Activated T-cell treated with anti-CD3 and anti-CD28 coated beads, Interleukin-2, amount 50 U/mL, for 1 hour (primary cell): ENCODE measurements at regions not wholly inside any gene's neighbourhood (a gene's known extent, or its start where the extent isn't known, plus 50 kb on each side); places are given as distances from the start of the nearest gene placed in this dataset.

ENCODE experiments used
- DNase-seq: peaks from one replicate; pipeline ENCODE4 v3.0.0-alpha.2; 2020

DNA sequence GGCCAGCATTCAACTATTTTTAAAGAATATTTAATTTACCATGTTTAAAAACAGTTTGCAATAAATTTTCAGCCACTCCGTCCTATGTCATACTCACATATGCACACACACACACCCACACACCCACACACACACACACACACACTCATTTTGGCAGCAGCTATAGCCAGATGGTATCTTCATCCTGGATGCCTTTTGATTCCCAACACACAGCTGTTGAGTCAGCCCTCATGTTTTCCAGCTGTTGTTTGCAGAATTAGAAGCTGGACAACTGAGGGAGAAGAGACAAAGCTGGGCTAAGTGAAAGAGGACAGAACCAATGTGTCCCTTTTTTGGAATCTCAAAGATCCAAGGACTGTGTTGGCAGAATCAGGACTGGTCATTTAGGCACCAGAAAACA, 80.0 kb upstream of the EGLN3 start:
- no peak for DNase-seq

DNA sequence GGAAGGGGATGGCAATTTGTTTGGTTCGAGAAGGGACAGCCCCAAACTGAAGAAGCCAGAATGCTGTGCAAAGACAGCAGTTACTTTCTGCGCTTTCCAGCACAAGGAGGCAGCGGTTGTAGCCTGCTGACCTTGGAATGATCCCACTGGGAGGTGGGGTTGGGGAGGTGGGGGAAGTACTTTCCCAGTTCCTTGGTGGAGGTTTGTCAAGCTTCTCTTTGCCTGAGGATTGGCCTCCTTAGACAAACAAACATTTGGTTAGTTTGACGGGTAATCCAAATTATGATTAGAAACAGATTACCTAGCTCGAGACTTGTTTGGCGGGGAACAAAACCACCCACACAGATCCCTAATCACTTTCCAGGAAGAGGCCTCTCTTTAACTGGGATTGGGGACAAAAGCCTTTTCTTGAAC, 79.1 kb upstream of the EGLN3 start:
- no peak for DNase-seq

DNA sequence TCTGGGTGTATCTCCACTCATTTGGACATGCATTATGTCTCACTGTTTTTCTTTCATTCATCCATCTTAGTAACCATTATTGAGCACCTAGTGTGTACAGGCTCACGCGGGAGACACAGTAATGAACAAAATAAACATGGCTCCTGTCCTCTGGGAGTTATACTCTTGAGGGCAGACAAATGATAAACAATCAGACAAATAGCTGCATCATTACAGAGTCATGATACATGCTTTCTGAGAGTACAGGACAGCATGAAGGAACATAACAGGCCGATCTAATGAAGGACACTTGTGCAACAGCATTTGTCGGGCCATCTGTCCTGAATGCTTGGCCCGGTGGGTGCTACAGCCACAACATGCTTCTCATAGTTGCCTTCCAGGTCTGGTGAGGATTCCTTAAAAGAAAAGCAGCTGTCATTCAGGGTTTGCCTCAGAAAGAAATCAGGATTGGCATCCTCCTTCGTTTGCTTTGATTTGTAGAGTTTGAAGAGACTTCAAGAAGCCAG, 77.2 kb upstream of the EGLN3 start:
- DNase-seq, result no peak

DNA sequence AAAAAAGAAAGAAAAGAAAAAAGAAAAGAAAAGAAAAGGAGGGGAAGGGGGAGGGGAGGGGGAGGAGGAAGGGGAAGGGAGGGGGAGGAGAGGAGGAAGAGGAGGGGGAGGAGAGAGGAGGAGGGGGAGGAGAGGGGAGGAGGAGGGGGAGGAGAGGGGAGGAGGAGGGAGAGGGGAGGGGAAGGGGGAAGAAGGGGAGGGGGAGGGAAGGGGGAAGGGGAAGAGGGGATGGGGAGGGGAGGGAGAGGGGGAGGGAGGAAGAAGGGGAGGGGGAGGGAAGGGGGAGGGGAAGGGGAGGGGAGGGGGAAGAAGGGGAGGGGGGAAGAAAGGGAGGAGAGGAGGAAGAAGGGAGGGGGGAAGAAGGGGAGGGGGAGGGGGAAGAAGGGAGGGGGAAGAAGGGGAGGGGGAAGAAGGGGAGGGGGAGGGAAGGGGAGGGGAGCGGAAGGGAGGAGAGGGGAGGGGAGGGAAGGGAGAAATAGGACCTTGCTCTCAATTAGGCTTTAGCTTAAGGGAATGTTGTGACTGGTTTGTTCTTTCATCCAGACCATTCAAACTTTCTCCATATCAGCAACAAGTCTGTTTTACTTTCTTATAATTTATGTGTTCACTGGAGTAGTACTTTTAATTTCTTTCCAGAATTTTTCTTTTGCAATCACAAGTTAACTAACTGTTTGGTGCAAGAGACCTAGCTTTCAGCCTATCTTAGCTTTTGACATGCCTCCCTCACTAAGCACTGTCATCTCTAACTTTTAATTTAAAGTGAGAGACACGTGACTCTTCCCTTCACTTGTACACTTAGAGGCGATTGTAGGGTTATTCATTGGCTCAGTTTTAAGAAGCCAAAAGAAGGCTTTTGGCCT, 76.5 kb upstream of the EGLN3 start:
- no peak for DNase-seq

DNA sequence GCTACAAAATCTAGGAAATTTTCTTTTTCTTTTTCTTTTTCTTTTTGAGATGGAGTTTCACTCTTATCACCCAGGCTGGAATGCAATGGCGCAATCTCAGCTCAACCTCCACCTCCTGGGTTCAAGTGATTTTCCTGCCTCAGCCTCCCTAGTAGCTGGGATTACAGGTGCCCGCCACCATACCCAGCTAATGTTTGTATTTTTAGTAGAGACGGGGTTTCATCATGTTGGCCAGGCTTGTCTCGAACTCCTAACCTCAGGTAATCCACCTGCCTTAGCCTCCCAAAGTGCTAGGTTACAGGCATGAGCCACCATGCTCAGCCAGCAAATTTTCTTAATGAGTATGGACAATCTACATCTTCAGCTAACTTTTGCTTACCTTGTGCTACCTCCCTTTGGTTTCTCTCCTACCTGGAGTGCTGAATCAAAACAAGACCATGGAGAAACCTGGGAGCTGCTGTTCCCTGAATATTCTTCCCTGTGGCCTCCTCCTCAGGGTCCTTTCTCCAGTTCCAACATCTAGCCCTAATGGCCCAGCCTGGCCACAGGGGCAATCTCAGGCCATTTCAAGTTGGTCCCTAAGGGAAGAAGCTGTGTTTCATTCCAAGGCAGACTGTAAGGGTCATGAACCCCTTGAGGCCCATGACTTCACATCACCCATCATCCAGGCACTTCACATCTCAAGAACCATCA, 74.6 kb upstream of the EGLN3 start:
- DNase-seq, result no peak

DNA sequence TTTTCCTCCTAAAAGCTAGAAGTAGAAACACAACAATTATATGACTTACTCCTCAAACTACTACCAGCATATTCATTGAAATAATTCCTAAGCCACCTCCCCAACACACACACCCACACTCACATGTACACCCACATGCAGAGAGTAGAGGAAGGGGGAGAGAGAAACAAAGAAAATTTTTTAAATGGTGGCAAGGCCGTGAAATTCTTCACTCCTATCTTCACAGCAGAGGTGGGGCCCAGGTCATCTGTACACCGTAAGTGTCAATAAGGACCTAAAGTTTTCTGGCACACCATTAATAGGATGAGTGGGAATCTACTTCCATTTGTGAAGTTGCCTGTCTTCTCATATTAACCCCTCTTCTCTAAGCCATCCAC, 73.9 kb upstream of the EGLN3 start:
- no peak for DNase-seq

DNA sequence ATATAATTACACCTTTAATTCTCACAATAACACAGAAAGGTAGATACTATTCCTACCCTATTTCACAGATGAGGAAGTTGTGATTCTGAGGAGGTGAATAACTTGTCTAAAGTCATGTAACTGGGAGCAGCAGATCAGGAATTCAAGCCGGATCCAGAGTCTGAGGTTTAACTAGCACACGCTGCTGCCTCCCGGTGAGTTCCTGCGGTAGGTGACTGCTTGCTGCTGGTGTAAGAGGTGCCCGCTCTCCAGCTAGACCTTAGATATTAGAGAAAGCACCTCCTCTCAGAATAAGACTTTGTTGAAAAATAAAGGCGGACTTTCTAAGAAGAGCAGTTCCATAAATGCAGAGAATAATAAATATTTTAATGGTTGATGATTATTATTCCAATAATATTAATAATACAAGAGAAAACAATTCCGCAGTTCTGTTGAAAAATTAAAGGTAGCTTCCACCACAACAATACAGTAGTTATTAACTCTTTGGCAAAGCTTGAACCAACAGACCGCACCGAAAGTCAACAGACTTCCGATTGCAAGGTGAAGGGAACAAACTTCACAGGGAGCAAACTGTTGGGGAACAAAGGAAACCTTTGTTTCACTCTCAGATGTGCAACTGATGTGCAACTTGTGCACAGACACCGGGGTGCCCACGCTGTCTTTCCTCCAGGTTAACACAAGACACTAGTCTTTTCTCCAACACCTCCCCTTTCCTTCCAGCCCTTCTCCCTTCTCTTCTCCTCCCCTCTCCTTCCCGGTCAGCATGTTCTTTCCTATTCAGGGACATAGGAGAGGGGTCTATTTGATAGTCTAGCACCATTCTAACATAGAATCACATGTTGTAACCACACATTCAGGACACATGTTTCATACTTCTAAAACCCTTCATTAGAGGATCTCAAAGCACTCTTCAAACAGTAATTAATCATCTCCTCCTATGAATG, 73.2 kb upstream of the EGLN3 start:
- no peak for DNase-seq

DNA sequence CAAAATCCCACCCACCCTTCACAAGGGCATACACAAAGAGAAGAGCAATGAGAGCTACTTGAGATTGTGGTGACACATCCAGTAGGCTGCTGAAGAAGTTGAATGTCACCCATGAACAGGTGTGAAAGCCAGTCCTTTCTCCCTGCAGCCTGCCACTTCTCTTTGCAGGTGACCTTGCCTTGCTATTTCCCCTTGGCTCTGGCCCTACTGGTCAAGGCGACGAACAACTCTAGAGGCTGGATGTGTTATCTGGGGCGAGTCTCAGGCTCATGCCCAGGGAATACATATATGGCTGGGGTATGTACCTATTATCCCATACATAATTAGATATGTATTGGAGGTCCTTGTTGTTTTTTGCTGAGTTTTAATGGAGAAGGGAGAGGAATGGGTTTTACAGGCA, 70.2 kb upstream of the EGLN3 start:
- no peak for DNase-seq

DNA sequence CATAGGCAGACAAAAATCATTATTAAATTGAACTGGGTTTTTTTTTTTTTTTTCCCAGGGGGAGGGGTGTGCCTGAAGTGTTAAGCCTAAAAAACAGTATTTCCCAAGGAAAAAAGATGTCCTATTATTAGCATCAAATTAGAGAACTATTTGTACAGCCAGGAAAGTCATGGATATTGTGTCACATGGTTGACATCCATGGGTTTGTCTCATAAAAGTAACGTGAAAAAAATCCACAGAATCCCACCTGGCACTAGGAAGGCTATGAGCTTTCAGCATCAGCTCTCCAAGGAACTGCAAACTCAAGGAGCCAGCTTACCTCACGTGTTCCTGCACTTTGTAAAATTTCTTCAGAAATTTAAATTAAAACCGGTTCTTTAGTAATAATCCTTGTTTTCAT, 69.1 kb upstream of the EGLN3 start:
- DNase-seq, result no peak

DNA sequence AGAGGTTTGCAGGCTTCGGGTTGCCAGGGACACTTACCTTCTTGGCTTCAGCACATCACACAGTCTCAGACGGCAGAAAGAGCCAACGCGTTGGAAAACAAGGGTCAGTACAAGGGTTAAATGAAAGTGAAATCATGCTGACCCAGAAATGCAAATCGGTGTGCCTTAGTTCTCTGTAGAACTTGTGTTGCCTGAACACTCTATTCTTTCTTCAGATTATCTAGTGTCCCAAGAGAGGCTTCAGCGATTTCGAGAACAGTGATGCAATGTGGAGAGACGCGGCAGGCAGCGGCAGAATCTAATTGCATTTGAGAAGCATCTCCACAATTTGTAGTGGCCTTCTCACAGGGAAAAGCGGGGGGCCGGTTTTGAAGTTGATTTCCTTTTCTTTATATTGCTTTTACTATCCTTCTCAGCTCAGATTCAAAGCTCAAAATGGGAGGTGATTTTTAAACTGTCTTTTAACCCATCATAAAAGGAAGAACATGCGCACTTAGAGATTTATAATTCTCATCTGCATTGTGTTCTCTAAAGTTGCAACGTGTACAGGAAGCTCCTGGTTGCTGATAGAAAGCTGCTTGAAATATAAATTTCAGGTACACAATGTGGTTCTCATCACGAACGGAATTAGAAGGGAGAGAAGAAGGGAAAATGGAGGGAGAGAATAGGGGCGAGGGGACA, 67.8 kb upstream of the EGLN3 start:
- DNase-seq, result no peak

DNA sequence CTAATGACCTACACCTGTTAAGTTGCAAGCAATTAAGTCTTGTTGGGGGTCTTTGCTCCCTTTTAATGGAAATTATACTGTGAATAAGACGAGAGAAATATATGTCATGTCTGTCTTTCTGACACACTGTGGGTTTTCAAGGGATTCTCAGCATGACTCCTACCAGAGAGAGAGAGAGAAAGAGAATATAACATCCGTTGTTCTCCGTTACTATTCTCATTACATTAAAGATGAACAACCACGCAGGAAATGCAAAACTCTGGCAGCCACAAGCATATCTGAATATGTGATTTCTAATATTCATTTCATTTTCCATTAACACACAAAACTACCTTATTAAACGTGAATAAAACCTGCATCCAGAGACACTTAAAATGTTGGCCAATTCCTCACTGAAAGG, 67.3 kb upstream of the EGLN3 start:
- no peak for DNase-seq

DNA sequence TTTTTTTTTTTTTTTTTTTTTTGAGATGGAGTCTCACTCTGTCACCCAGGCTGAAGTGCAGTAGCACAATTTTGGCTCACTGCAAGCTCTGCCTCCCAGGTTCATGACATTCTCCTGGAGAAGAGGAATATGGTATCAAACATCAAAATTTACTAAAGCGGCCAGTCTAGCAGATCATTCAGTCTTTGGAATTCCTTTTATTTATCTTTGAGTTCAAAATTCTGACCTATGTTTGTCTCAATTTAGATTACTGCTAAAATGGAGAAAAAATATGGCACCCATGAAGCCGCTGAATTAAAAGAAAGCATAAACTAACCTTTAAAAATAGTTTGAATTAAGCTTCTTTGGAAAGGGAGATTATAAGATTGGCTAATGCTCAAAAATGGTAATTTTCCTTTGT, 64.5 kb upstream of the EGLN3 start:
- no peak for DNase-seq

DNA sequence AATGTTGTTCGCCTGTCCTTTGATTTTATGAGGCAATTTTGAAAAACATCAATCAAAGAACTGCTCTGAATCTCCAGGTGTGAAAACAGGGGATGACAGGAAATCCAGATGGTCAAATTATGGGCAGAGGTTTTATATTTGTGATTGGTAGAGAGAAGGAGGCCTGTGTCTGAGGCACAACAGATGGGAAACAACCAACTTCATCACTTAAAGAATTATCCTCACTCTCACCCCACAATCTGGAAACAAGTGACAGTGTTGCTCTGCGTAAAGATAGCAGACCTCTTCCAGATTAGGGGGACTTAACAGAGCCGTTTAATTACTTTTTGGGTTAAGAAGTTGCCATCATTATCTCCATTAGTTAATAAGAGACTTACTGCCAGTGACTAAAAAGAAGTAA, 64.1 kb upstream of the EGLN3 start:
- no peak for DNase-seq

DNA sequence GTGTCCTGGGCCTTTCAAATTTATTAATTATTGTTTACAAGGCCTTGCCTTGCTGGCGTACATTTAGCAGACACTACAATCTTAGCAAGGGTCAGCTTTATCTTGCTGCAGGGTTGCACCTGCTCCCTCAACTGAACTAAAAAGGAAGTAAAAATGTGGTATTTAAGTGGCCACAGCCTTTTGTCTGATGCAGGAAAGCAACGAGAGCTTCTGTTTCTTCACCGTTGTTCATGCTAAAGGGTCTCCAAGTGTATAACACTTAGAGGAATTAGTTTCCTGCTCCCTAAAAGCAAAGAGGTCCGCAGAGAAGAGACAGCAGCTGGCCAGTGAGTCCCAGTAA, 62.8 kb upstream of the EGLN3 start:
- no peak for DNase-seq

DNA sequence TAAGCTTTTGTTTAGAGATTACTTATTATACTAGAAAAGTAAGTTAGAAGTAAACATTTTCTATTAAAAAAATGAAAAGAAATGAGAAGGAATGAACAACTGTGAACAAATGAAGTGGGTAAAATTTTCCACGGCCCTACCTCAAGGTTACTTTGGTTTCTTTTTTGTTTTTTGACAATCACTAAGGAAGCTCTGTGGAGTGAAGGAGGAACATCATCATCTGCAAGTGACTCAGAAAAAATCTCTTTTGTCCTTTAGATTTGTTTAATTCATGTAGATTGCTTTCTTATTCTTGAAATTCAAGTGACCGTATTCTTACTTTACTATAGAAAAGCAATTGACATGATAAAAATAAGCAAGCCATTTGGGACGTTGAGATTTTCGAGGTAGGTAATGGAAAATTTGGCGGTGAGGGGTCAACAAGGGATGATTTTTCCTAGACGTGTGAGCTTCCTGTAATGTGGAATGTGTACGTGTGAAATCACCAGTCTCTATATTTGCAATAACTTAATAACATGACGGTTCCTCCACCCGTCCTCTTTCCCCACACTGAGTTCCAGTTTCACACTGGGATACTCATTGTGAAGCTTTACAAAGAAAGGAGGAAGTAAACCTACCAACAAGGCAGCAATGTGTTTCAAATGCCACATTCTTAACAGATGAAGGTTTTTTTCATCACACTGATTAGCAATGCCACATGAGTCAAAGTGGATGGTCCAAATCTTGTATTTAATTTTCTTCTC, 62.3 kb upstream of the EGLN3 start:
- DNase-seq, result no peak

DNA sequence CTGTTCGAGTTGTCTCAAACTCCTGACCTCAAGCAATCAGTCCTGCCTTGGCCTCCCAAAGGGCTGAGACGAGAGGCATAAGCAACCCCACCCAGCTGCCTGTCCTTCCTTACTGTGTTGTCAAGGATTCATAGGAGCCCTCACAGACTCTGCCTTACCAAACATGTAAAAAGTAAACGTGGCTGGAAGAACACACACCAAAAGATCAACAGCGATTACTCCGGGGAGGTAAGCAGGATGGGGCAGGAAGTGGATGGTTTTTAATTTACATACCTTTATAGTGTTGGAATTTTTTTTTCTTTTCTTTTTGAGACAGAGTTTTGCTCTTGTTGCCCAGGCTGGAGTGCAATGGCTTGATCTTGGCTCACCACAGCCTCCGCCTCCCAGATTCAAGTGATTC, 61.5 kb upstream of the EGLN3 start:
- DNase-seq, result no peak

DNA sequence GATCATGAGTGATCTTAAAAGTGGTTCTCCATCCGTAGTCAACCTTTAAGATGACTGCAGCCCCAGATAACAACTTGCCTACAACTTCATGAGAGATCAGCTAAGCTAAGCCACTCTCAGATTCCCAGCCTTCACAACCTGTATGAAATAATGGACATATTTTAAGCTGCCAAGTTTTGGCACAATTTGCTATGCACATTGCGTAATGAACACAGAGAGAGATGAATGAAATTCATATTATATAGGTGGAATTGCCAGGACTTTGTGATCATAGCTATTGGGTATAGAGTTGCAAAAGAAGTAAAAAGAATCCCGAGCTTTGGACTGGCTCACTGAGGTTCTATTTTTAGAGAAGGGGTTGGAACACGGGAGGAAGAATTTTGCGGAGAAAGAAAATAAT, 59.1 kb upstream of the EGLN3 start:
- no peak for DNase-seq

DNA sequence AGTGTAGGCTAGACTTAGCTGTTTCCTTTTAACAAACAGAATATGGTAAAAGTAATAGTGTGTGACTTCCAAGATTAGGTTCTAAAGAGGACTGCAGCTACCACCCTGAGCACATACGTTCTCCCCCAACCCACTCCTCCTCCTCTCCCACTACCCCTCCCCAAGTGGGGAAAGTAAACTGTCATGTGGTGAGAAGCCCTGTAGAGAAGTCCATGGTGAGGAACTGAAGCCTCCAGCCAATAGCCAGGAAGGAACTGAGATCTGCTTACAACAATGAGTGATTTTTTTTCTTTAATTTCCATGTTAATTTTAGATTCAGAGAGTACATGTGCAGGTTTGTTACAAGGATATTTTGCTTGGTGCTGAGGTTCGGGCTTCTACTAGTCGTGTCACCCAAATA, 57.0 kb upstream of the EGLN3 start:
- no peak for DNase-seq

DNA sequence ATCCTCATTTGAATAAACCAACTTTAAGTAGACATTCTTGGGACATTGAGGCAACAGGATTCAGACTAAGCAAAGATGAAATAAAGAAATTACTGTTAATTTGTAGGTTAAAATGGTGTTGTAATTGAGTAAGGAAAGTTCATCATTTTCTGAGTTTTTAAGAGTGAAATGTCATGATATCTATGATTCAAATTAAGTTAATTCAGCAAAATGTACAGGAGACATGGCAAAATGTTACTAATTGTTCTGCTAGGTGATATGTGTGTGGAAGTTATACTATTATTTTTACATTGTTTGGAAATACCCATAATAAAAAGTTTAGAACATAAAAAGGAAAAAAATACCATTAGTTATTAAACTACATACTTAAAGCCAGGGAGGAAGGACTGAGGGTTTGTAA, 55.0 kb upstream of the EGLN3 start:
- no peak for DNase-seq

DNA sequence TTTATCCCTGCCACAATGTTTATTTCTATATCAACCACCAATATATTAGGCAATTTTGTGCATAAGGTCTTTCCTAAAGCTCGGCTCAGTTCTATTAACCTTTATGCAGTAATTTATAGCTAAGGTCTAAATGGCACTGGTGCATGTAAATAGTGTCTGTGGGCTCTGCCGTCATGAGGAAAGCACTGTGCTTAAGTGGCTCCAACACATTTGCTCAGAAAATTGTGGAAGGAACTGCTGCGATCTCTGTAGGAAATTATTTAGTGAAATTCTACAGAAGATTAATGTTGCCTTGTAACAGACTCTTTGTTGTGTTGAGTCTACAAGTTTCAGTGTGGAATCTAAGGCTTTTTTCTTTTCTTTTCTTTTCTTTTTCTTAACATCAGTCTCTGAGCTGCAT, 54.0 kb upstream of the EGLN3 start:
- DNase-seq, result no peak

DNA sequence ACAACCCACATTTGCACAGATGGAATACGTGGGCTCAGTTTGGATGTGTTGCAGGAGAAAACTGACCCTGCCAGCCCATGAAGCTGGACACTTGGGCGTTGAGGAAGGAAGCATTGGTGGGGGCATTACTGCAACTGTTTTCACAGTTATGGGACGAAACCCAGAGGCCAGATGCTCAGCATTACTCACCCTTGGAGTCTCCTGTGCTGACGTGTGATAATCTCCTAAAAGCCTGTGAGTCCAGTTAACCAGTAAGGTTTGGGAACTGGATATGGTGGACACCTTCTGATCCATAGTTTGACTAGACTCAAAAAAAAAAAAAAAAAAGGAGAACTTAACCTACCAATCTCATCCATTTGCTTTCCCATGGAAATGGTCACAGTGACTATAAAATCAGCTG, 52.8 kb upstream of the EGLN3 start:
- DNase-seq, result no peak

DNA sequence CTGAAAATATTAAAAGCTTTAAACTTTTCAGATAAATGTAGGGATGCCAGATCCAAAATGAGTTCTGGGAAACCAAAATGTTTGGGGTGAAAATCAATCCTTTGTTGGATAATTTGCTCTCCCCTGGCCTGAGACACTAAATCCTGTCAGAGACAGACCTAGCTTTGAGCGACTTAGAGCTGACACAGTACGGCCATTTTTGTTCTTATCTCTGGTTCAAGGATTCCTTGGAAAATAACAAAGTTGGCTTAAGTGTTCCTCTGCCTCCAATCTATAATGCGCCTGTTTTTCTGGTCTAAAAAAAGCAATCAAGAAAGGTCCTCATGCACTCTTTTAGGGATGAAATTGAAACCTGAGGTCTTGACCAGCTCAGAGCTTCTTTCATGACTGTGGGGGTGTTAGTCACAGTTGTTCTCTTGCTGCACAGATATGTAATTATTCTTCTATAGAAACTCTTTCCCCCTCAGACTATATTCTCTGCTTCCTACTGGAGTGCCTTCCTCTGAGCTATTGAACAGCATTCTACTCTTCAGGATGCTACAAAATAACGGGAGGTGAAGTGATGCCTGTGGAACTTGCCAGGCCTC, 52.3 kb upstream of the EGLN3 start:
- DNase-seq, result no peak
